ENCODE measurements at regions not wholly inside any gene's neighbourhood (a gene's known extent, or its start where the extent isn't known, plus 50 kb on each side); places are given as distances from the start of the nearest gene placed in this dataset.

DNA sequence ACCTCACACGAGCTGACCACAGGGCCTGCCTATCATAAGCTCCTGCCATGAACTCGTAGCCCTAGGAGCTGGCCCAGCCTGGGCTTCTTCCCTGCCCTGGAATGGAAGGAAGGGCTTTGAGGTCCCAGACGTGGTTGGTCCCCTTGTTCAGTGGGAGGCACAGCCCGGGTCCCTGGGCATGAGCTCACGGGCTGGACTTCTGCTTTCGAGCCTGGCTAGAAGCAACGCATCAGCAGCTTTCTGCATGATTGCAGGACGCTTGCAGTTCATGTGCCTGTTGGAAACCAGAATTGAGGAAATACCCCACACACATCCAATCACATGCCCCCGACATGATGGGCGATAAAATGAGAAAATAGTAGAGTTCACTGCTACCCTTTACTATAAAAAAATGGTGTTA is 293.3 kb downstream of the MAF start:
- dilution Hi-C loops (cut with HindIII; ENCODE audit: low sequenced_read_pairs, unreplicated experiment) = no loop called here
- no peak overlapping the region for H3K4me2 ChIP-seq (ENCODE audit: low read depth, low read length)
- H2BK5ac ChIP-seq (ENCODE audit: low read depth, low read length, poor library complexity, severe bottlenecking) = no peak overlapping the region
- H3K14ac ChIP-seq (replicated peaks; ENCODE audit: low read depth, low read length) = no peak overlapping the region
- no peaks in the 10 kb centered on the region for H3K79me1 ChIP-seq (ENCODE audit: low read depth in 1 of 2, low read length in 2 of 2)
- H3K36me3 ChIP-seq (ENCODE audit: control insufficient read depth, insufficient read depth, low read length) = no peaks in the 10 kb centered on the region
- no peak overlapping the region for H3K4me3 ChIP-seq (ENCODE audit: insufficient read depth, low read depth, low read length)
- H2BK20ac ChIP-seq (ENCODE audit: low read depth, low read length) = no peak overlapping the region
- ATAC-seq (ENCODE audit: low read depth) = no peak
- no CpG with 5 or more reads among the region's 10 CpGs for WGBS, 2 experiments (ENCODE audit: extremely low coverage in 2 of 2, insufficient read length in 1 of 2)
- no peak for TF ChIP-seq NFE2L2 (IDR thresholded peaks at IDR 0.05; ENCODE audit: low read depth, low read length)
- TF ChIP-seq, protein P1, sequence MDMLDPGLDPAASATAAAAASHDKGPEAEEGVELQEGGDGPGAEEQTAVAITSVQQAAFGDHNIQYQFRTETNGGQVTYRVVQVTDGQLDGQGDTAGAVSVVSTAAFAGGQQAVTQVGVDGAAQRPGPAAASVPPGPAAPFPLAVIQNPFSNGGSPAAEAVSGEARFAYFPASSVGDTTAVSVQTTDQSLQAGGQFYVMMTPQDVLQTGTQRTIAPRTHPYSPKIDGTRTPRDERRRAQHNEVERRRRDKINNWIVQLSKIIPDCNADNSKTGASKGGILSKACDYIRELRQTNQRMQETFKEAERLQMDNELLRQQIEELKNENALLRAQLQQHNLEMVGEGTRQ (IDR thresholded peaks at IDR 0.05; ENCODE audit: low read depth, low read length) = no peak
- no peak for TF ChIP-seq MXI1 (IDR thresholded peaks at IDR 0.05; ENCODE audit: borderline replicate concordance, low read depth, low read length)
- TF ChIP-seq, protein P2, sequence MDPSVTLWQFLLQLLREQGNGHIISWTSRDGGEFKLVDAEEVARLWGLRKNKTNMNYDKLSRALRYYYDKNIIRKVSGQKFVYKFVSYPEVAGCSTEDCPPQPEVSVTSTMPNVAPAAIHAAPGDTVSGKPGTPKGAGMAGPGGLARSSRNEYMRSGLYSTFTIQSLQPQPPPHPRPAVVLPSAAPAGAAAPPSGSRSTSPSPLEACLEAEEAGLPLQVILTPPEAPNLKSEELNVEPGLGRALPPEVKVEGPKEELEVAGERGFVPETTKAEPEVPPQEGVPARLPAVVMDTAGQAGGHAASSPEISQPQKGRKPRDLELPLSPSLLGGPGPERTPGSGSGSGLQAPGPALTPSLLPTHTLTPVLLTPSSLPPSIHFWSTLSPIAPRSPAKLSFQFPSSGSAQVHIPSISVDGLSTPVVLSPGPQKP (IDR thresholded peaks at IDR 0.05; ENCODE audit: borderline replicate concordance, low read depth, low read length) = no peak
- no peak for TF ChIP-seq MAFK (IDR thresholded peaks at IDR 0.05; ENCODE audit: low read depth, low read length)
- no peak for TF ChIP-seq RCOR1 (IDR thresholded peaks at IDR 0.05; ENCODE audit: insufficient replicate concordance, low read length)
- no peak for TF ChIP-seq RFX5 (IDR thresholded peaks at IDR 0.05; ENCODE audit: low read depth, low read length)
- no peak for TF ChIP-seq CHD1 (IDR thresholded peaks at IDR 0.05; ENCODE audit: low read depth, low read length)
- TF ChIP-seq MAZ (IDR thresholded peaks at IDR 0.05; ENCODE audit: borderline replicate concordance, low read depth, low read length) = no peak
- TF ChIP-seq SMC3 (IDR thresholded peaks at IDR 0.05; ENCODE audit: low read depth, low read length) = no peak
- no peak for TF ChIP-seq CEBPB (IDR thresholded peaks at IDR 0.05; ENCODE audit: low read depth, low read length)
- no peak overlapping the region for H3K18ac ChIP-seq (ENCODE audit: low read depth, low read length)
- H3K4me1 ChIP-seq (ENCODE audit: control insufficient read depth, insufficient read depth, low read length) = no peaks in the 10 kb centered on the region
- no peak overlapping the region for H2BK120ac ChIP-seq (ENCODE audit: low read depth, low read length)
- no peak overlapping the region for H4K5ac ChIP-seq (ENCODE audit: low read depth, low read length)
- H4K91ac ChIP-seq (ENCODE audit: insufficient read depth, low read depth, low read length) = no peak overlapping the region
- H4K8ac ChIP-seq (ENCODE audit: low read depth in 2 of 2, low read length in 2 of 2) = no peak overlapping the region
- H3K27ac ChIP-seq (ENCODE audit: insufficient read depth, low read length) = no peak overlapping the region
- H4K20me1 ChIP-seq (ENCODE audit: insufficient read depth, low read length) = no peaks in the 10 kb centered on the region
- no TSS peak for BruUV-seq (replicated peaks)
- no peaks in the 10 kb centered on the region for H3K27me3 ChIP-seq (ENCODE audit: control insufficient read depth, insufficient read depth, low read length)
- no peak for DNase-seq
- H3K9ac ChIP-seq (ENCODE audit: low read depth, low read length) = no peak overlapping the region
- peak overlapping the region; percentile 14 for H2AFZ ChIP-seq (replicated peaks; ENCODE audit: low read length, poor library complexity)
- ChIA-PET CTCF (no interaction called here), POLR2A (ENCODE audit: unreplicated experiment) (no interaction called here)
- peaks cover 33% of the 10 kb centered on the region for H3K9me3 ChIP-seq (ENCODE audit: control insufficient read depth, insufficient read depth, low read length)
- no peak overlapping the region for H3K4ac ChIP-seq (ENCODE audit: low read depth, low read length)
- no peak overlapping the region for H2AK9ac ChIP-seq (replicated peaks; ENCODE audit: low read depth, low read length, poor library complexity)
- H3K23ac ChIP-seq (ENCODE audit: low read depth, low read length) = no peak overlapping the region
- H2AK5ac ChIP-seq (ENCODE audit: low read depth, low read length) = no peak overlapping the region
- no peak overlapping the region for H2BK15ac ChIP-seq (ENCODE audit: low read depth, low read length)
- intact Hi-C loops (cut with micrococcal nuclease) = no loop called here
- H3K56ac ChIP-seq (ENCODE audit: extremely low read depth, insufficient read depth, low read length) = no peak overlapping the region
- in situ Hi-C loops (cut with MboI; ENCODE audit: low sequenced_read_pairs) = no loop called here
- no peaks in the 10 kb centered on the region for H3K9me1 ChIP-seq (ENCODE audit: insufficient read depth, low read length)
